GM12878 (cell line): ENCODE measurements at regions not wholly inside any gene's neighbourhood (a gene's known extent, or its start where the extent isn't known, plus 50 kb on each side); places are given as distances from the start of the nearest gene placed in this dataset.

ENCODE experiments used
- ATAC-seq: fragments of 200-7000 bp; cut with Tn5 transposase; 3 replicates; pipeline ENCODE4 v1.9.1; 2020; ENCODE audit warnings: mild to moderate bottlenecking, moderate library complexity
- BruUV-seq: library from RNA; stranded (reverse); fragments of 400-500 nt; replicated peaks from 2 replicates; lab custom pipeline; 2021; lab: Mats Ljungman, UMichigan
- CTCF ChIA-PET: fragments of 300-600 bp; sonication (Branson Sonifier 250); formaldehyde crosslinking; extraction: SDS; loops from one replicate; lab custom pipeline; 2021; ENCODE audit warnings: inconsistent platforms; lab: Yijun Ruan, JAX
- POLR2A ChIA-PET: fragments of 350-600 bp; formaldehyde crosslinking; extraction: SDS; loops from one replicate; lab custom pipeline; 2021; ENCODE audit warnings: inconsistent platforms; lab: Charles Lee
- RAD21 ChIA-PET: fragments of 300-600 bp; sonication (Branson Sonifier 250); formaldehyde crosslinking; loops from one replicate; lab custom pipeline; 2023; ENCODE audit warnings: antibody characterized with exemption; ENCODE audit not compliant: unreplicated experiment; lab: Charles Lee
- SMC1A ChIA-PET: fragments of 300-600 bp; sonication (Branson Sonifier 250); formaldehyde crosslinking; loops from one replicate; lab custom pipeline; 2023; ENCODE audit not compliant: unreplicated experiment, uncharacterized antibody; lab: Charles Lee
- DNase-seq: peaks from one replicate; pipeline ENCODE4 v3.0.0-alpha.2; 2011; ENCODE audit warnings: low read depth, low spot score
- FAIRE-seq: peaks from 3 replicates; lab custom pipeline; 2011; peaks lifted over from hg19 to GRCh38; lab: Jason Lieb, UNC
- H2AFZ ChIP-seq: 2 replicates; pipeline ENCODE4 v1.6.0; 2011; ENCODE audit warnings: low read depth, low read length, control low read depth; ENCODE audit not compliant: control insufficient read depth
- H3K27ac ChIP-seq: 2 replicates; pipeline ENCODE4 v1.5.1; 2011; ENCODE audit warnings: control low read depth; ENCODE audit not compliant: control insufficient read depth, insufficient read depth
- H3K27me3 ChIP-seq, 2 experiments: replicated peaks in 1 of 2; 2 replicates each; pipeline versions ENCODE4 v1.6.0 to v1.6.1; 2011; ENCODE audit warnings: low read length in 1 of 2; ENCODE audit not compliant: control insufficient read depth in 2 of 2, insufficient read depth in 2 of 2
- H3K36me3 ChIP-seq, 2 experiments: 2 replicates each; pipeline ENCODE4 v1.5.1; 2011; ENCODE audit warnings: low read length in 1 of 2; ENCODE audit not compliant: control insufficient read depth in 2 of 2, insufficient read depth in 2 of 2
- H3K4me1 ChIP-seq: 2 replicates; pipeline ENCODE4 v1.6.1; 2011; ENCODE audit warnings: mild to moderate bottlenecking, low read length, moderate library complexity, mixed read lengths; ENCODE audit not compliant: control insufficient read depth, insufficient read depth
- H3K4me2 ChIP-seq: 2 replicates; pipeline ENCODE4 v1.6.0; 2011; ENCODE audit warnings: control low read depth; ENCODE audit not compliant: control insufficient read depth, insufficient read depth
- H3K4me3 ChIP-seq: fragments of 200-600 bp; sonication (generic); 2 replicates; pipeline ENCODE4 v1.5.1; 2016
- H3K79me2 ChIP-seq: 2 replicates; pipeline ENCODE4 v1.6.0; 2011; ENCODE audit warnings: low read length; ENCODE audit not compliant: control insufficient read depth, insufficient read depth
- H3K9ac ChIP-seq: 2 replicates; pipeline ENCODE4 v1.8.0; 2011; ENCODE audit warnings: low read length, control low read depth, mixed read lengths; ENCODE audit not compliant: control insufficient read depth, insufficient read depth
- H3K9me3 ChIP-seq: replicated peaks from 3 replicates; pipeline ENCODE4 v1.5.1; 2011; ENCODE audit warnings: mild to moderate bottlenecking, low read length; ENCODE audit not compliant: control insufficient read depth, insufficient read depth
- H4K20me1 ChIP-seq: 2 replicates; pipeline ENCODE4 v1.6.0; 2011; ENCODE audit not compliant: control insufficient read depth, insufficient read depth
- BACH1 ChIP-seq: fragments of 450-650 bp; IDR thresholded peaks from 2 replicates; pipeline ENCODE4 v1.6.1; 2017; ENCODE audit warnings: mild to moderate bottlenecking, borderline replicate concordance
- DPF2 ChIP-seq: fragments of 450-650 bp; IDR thresholded peaks from 2 replicates; pipeline ENCODE4 v1.6.1; 2017; ENCODE audit warnings: mild to moderate bottlenecking
- E4F1 ChIP-seq: fragments of 450-650 bp; IDR thresholded peaks from 2 replicates; pipeline ENCODE4 v1.6.1; 2018; ENCODE audit warnings: borderline replicate concordance, mild to moderate bottlenecking; ENCODE audit not compliant: partially characterized antibody
- GABPA ChIP-seq: IDR thresholded peaks from 2 replicates; pipeline ENCODE4 v1.6.1; 2014; ENCODE audit warnings: antibody characterized with exemption, low read depth, mild to moderate bottlenecking, inconsistent platforms
- PAX5 ChIP-seq: IDR thresholded peaks from 2 replicates; pipeline ENCODE4 v1.6.1; 2011; ENCODE audit warnings: low read depth, low read length, borderline replicate concordance
- RUNX3 ChIP-seq: IDR thresholded peaks from 2 replicates; pipeline ENCODE4 v1.6.1; 2012; ENCODE audit warnings: low read length, inconsistent platforms
- TBL1XR1 ChIP-seq: IDR thresholded peaks from 2 replicates; pipeline ENCODE4 v1.6.1; 2012; ENCODE audit warnings: low read depth, low read length, improper control_type of control experiment
- WGBS: methylation state at CpG from one replicate; pipeline ENCODE4 v1.1.6; 2016; ENCODE audit warnings: low lambda C conversion rate; ENCODE audit not compliant: insufficient replicate concordance, insufficient coverage; ENCODE audit errors: missing lambda C conversion rate; 5-methylcytosine and 5-hydroxymethylcytosine counted together
- in situ Hi-C: fragments of 300-500 bp; cut with MboI; formaldehyde crosslinking; loops from 9 replicates; pipeline ENCODE4 v1.14.3; 2018; ENCODE audit warnings: mixed read lengths
- intact Hi-C: fragments of 100-400 bp; cut with micrococcal nuclease; formaldehyde crosslinking; loops from one replicate; pipeline ENCODE4 v1.14.2; 2022; ENCODE audit not compliant: unreplicated experiment

- RAD21 ChIA-PET, result no interaction called here
- Histone ChIP-seq H3K27me3 (no peaks in the 10 kb centered on the region), H3K9ac (no peak overlapping the region), H3K4me2 (no peak overlapping the region)
- FAIRE-seq, result no peak
- intact Hi-C loops, result no loop called here
- no peak for DNase-seq
- no peak for TF ChIP-seq BACH1
- peak; percentile 70 for TF ChIP-seq RUNX3
- TF ChIP-seq, all 136 proteins: peak for 1
- H3K9me3 ChIP-seq, result no peaks in the 10 kb centered on the region
- no peaks in the 10 kb centered on the region for H3K36me3 ChIP-seq
- no peaks in the 10 kb centered on the region for H4K20me1 ChIP-seq
- ChIA-PET SMC1A (no interaction called here), POLR2A (no interaction called here), CTCF (no interaction called here)
- H3K79me2 ChIP-seq, result no peaks in the 10 kb centered on the region
- in situ Hi-C loops, result no loop called here
- H3K4me3 ChIP-seq, result no peak overlapping the region
- BruUV-seq, result no TSS peak
- H2AFZ ChIP-seq, result no peak overlapping the region
- 47% methylated on average over 5 of the region's 5 CpGs for WGBS
- no peaks in the 10 kb centered on the region for H3K4me1 ChIP-seq
- ATAC-seq, result no peak
- no peak overlapping the region for H3K27ac ChIP-seq
These were observed 98.6 kb downstream of the DACT2 start for GRCh38 chr6:168221000-168221399.

DNA sequence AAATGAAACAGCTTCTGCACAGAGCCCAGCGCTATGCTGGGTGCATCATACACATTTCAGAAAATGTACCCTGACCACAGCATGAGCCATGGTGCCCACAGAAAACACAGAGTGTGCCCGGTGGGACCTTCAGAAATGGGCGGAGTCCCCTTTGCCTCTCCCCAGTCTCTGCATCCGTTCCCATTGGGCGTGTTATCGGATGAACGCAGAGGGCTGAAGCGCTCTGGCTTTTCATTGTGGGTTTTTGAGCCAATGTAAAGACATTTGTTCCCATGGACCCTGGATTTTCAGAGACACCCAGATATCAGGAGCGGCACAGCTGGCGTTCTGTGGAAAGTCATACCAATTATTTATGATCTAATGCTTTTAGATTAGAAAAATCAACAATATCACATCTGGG is 99.8 kb downstream of the DACT2 start:
- H4K20me1 ChIP-seq, result no peaks in the 10 kb centered on the region
- H3K9ac ChIP-seq, result no peak overlapping the region
- intact Hi-C loops (no loop called here), in situ Hi-C loops (no loop called here)
- H3K4me1 ChIP-seq, result no peaks in the 10 kb centered on the region
- 36% methylated on average over 9 of the region's 10 CpGs for whole genome bisulfite sequencing
- H3K27me3 ChIP-seq, result no peaks in the 10 kb centered on the region
- no TSS peak for BruUV-seq
- no peak for ATAC-seq
- no peak for FAIRE-seq
- H3K9me3 ChIP-seq, result no peaks in the 10 kb centered on the region
- H3K36me3 ChIP-seq, result no peaks in the 10 kb centered on the region
- no peaks in the 10 kb centered on the region for H3K79me2 ChIP-seq
- RAD21 ChIA-PET, result no interaction called here
- POLR2A ChIA-PET, result no interaction called here
- no peak overlapping the region for H3K4me2 ChIP-seq
- SMC1A ChIA-PET, result no interaction called here
- no peak for TF ChIP-seq GABPA
- no peak for TF ChIP-seq E4F1
- TF ChIP-seq TBL1XR1, result no peak
- TF ChIP-seq PAX5, result no peak
- no peak for TF ChIP-seq DPF2
- H2AFZ ChIP-seq, result no peak overlapping the region
- no peak for DNase-seq
- H3K27ac ChIP-seq, result no peak overlapping the region
- H3K4me3 ChIP-seq, result no peak overlapping the region
- CTCF ChIA-PET, result no interaction called here
